HG02840 (cell line): ENCODE measurements at regions not wholly inside any gene's neighbourhood (a gene's known extent, or its start where the extent isn't known, plus 50 kb on each side); places are given as distances from the start of the nearest gene placed in this dataset.

ENCODE experiments used
- ATAC-seq: cut with Tn5 transposase; IDR thresholded peaks from one replicate; pipeline ENCODE4 v1.9.1; 2021; ENCODE audit warnings: mild to moderate bottlenecking, moderate library complexity, moderate number of reproducible peaks; ENCODE audit not compliant: unreplicated experiment, low FRiP score

DNA sequence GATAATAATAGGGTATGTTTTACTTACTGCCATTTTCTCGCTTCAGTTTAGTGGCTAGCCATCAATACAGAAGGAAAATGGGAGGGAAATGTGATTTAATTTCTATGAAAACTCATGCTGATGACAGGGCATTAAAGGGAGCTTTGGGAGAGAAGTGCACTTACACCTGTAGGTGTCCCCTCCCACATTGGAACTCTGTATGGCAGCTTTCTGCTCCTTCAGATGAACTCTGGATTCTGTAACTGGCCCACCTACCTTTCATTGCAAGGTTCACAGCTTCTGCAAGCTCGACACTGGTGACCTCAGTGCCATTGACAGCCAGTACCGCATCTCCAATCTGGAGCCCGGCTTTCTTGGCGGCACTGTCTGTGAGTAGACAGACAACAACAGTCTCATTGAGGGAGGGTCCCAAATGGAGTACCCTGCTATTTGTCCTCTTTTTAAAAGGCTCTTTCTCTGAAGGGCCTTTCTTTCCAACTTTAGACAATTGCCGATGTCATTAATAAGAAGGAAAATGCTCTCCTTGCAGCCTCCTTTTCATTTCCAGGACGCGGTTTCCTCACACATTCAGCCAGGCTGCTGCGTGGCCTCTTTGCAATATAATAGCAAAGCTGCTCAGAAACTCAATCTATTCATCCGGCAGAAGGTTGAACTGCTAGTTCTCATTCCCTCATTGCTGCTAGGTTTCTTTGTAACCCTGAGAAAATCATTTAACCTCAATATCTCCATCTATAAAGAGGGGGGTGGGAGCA, 63.6 kb downstream of the NUDT12 start:
- no peak for ATAC-seq

- no peak for ATAC-seq
These were observed 64.4 kb downstream of the NUDT12 start for GRCh38 chr5:103498211-103498610.

GRCh38 chr5:103497781-103498180, 64.8 kb downstream of the NUDT12 start:
- ATAC-seq = no peak

DNA sequence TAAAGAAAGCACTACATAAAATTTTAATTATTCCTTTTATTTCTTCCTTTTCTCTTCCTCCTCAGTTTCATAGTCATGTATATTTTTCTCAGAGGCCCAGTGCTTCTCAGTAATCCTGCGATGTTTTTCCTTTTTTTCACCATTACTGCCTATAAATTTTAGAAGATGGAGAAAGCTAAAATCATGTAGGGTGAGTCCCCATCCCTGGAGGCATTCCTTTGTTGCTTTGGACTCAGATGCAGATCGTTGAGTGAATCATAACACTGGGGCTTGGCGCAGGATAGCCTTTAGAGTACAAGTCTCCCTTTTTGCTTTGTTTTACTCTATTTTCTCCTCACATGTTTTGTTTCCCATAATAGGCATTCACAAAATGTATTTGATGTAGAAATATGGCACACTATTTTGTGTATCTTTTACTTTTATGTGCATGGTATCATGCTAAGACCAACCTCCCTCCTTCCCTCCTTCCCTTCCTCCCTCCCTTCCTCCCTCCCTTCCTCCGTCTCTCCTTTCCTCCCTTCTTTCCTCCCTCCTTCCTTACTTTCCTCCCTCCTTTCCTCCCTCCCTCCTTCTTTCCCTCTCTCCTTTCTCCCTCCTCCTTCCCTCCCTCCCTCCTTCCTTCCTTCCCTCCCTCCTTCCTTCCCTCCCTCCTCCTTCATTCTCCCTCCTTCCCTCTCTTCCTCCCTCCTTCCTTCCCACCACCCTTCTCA, 72.4 kb downstream of the NUDT12 start:
- no peak for ATAC-seq

GRCh38 chr5:103489307-103489706, 73.3 kb downstream of the NUDT12 start:
- no peak for ATAC-seq

DNA sequence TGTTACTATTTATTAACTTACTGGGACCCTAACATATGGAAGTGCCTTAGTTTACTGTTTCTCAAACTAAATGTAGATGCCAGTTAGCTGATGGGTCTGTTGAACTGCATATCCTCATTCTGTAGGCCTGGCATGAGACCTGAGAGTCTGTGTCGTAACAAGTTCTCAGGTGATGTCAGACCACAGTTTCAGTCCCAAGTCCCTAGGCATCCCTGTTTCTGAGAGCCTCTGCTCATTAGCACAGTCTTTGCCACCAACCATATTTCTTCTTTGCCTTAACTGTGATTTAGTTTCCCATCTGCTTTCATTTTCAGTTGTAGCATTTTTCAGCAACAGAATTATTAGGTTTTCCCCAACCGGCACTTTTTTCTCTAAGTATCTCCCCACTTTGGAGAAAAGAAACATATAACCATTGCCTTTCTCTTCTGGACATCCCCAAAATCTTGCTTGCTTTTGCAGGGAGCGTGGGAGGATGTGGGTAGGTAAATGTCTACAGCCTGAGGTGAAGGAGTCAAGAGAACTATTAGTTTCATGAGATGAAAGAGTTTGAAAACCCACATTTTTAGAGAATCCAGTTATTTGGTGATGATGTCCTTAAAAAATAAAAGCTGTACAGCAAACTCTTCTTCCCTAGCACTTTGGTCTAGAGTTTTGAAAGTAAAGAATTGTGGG, 74.6 kb downstream of the NUDT12 start:
- no peak for ATAC-seq

DNA sequence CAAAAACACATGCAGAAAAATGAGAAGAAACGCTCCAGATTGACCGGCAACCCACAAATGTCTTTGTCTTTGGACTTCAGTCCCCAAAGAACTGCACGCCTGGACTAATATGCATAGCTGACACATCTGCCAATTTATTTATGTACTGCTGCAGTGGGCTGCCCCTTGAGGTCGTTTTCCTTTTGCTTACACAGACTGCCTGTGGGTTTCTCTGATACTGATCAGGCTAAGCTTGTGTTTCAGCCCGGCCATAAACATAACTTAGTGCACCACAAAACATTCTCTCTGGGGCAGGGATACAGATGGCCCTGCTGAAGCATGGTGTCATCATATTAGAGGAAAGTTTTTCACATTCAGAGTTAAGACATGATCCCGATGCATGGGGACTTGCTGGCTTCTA, 75.4 kb downstream of the NUDT12 start:
- ATAC-seq = no peak

DNA sequence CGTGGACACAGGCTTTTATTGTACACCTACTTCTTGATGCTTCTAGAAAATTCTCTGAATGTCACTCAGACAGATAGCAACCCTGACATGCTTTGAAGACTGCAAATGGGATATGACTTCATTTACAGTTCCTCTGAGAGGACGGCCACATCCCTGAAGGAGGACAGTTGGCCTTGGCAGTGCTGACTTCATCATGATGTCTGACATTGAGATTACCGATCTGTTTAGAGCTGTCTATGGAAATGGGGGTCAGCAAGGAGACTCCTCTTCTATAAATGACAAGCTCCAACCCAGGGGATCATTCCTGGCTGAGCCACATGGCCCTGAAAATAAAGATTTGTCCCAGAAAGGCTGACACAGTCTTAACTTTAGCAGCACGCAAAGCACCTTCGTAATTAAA, 75.8 kb downstream of the NUDT12 start:
- ATAC-seq = no peak

GRCh38 chr5:103480246-103480645, 82.3 kb downstream of the NUDT12 start:
- no peak for ATAC-seq

DNA sequence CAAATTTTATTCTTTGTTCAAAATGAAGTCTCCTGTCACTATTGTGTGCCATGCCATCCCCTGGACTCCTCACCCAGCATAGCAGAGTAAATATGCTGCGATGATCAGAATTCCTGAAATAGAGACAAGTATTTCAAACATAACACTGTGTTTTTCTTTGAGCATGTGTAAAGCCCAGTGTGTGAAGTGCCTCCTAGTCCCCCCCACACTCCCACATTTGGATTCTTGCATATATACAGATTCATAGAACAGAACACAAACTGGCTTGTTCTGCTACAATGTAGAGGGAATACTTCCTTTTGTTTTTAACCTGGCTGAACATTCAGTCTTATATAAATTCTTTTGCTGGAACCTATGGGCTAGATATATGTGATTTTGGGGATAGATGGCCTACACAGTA, 84.9 kb downstream of the NUDT12 start:
- no peak for ATAC-seq

DNA sequence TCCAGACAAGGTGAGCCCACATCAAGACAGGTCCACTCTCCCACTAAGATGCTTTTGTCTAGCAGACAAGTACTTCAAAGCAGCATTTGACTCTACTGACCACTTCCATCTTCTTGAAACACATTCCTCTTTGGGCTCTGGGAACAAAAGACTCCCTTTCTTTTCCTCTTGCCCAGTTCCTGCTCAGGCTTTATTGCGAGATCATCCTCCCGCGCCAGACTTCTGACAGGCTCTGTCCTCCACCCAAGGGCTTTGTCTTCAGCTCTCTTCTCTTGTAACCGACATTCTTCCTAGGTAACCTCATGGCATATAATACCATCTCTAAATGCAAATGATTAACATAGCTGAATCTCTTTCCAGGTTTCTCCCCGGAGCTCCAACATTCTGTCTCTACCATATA, 85.8 kb downstream of the NUDT12 start:
- ATAC-seq = no peak

GRCh38 chr5:103475629-103476240, 86.9 kb downstream of the NUDT12 start:
- no peak for ATAC-seq

- ATAC-seq = no peak
These were observed 87.9 kb downstream of the NUDT12 start for GRCh38 chr5:103474677-103475076.

DNA sequence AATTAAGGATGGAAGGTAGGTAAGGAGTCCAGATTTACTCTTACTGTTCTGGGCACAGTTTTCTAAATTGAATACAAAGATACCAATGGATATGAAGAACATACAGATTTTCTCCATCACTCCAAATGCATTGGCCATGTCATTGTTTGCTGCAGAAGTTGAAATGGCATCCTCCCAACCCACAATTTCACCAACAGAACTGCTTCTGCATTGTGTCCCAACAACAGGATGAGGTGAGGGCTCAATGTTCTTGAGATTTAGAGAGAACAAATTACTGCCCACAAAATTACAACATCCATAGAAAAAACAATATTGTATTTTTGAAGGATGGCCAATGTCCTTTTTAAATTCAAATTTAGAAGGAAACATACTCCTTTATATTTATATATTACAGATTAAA, 88.9 kb downstream of the NUDT12 start:
- ATAC-seq = no peak

DNA sequence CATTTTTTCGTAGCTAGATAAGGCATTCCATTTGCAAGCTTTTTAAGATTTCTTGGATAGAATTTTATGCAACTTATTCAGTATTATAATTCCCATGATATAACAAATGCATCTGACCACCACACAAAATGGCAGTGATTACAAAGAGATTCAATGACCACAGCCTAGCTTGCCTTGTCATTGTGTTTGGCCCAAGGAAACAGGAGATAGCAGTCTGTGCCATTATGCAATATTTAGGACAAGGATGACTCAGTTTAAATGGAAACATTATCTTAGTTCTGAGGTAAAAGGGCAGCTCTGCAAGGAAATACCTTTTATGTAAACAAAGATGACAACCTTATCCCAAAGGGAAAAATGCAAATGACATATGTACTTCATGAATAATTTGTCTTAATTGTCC, 89.8 kb downstream of the NUDT12 start:
- no peak for ATAC-seq

- ATAC-seq = no peak
These were observed 90.3 kb downstream of the NUDT12 start for GRCh38 chr5:103472265-103472664.

DNA sequence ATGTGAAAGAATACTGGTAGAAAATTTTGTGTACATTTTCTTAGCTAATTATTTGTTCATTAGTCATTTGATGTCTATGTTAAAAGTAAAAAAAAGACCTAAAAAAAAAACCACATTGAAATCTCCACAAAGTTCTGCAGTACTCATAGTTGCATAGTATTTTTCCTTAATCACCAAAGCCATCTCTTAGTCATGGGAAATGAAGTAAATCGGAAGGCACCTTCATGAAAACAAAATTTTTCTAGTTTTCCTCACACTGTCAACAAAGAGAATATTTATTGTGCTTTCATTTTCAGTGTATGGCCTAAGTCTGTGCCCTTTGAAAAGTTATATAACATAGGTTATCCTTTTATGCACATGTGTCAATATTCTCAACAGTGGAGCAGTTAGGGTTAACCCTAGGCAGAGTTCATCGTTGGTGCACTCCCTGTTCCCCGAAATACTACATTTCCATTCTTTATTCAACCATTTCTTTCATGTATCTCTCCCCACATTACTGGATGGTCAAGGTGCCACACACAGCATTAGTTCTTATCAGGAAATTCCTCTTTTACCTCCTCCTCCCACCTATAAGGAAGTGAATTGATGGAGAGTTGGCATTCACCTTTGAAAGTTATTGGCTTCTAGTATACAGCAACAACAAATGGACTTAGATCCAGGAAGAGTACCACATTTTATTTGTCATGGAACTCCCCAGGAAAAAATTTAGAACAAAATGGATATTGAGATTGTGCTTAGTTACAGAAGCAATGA, 93.1 kb downstream of the NUDT12 start:
- no peak for ATAC-seq

GRCh38 chr5:103467831-103468230, 94.8 kb downstream of the NUDT12 start:
- no peak for ATAC-seq

- ATAC-seq = no peak
These were observed 96.1 kb downstream of the NUDT12 start for GRCh38 chr5:103466495-103466894.

DNA sequence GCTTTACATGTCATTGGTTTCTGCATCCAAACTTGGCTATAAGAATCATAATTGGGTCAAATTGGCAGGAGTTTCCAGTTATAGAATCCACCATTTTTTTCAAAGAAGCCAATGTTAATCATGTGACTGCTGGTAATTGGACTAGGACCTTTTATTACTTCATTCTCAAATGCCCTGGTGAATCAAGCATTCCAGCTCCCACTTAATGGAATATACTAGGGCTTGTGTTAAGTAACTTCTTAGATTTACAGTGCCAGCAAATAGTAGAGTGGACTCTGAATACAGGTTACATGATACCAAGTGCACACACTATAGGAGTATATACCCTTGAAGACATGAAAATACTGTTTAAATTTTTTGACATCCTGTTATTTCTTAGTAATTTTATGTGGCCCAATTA, 96.7 kb downstream of the NUDT12 start:
- no peak for ATAC-seq
